Progenitor cell of endocrine pancreas (in vitro differentiated cells): ENCODE measurements at regions not wholly inside any gene's neighbourhood (a gene's known extent, or its start where the extent isn't known, plus 50 kb on each side); places are given as distances from the start of the nearest gene placed in this dataset.
"Not testable (repeated sequence)": the region's sequence is repeated elsewhere in the genome, so short reads cannot be mapped to it uniquely, and the experiment has no call there.

Experiments used
- DNase-seq: peaks from one replicate; pipeline ENCODE4 v3.0.0; 2021; ENCODE audit warnings: low spot score; ENCODE audit not compliant: unreplicated experiment
- H3K27ac Mint-ChIP-seq: 2 replicates; pipeline ENCODE4 v1.8.0; 2021; ENCODE audit warnings: mild to moderate bottlenecking, moderate library complexity, mixed read lengths
- H3K27me3 Mint-ChIP-seq: 2 replicates; pipeline ENCODE4 v1.8.0; 2021; ENCODE audit warnings: mixed read lengths
- H3K36me3 Mint-ChIP-seq: 2 replicates; pipeline ENCODE4 v1.8.0; 2022; ENCODE audit warnings: mixed read lengths; ENCODE audit not compliant: insufficient read depth
- H3K4me1 Mint-ChIP-seq: 2 replicates; pipeline ENCODE4 v1.8.0; 2021; ENCODE audit warnings: low read depth, mixed read lengths
- H3K4me3 Mint-ChIP-seq: 2 replicates; pipeline ENCODE4 v1.8.0; 2021; ENCODE audit warnings: low read depth, mild to moderate bottlenecking, moderate library complexity, mixed read lengths
- H3K9me3 Mint-ChIP-seq: 2 replicates; pipeline ENCODE4 v1.8.0; 2021; ENCODE audit warnings: low read depth, mixed read lengths
- TF ChIP-seq, protein P1 (sequence below): fragments of 200-600 bp; sonication (generic); IDR thresholded peaks from one replicate; pipeline ENCODE4 v1.5.0; 2021; ENCODE audit warnings: antibody characterized with exemption, mild to moderate bottlenecking; ENCODE audit not compliant: unreplicated experiment

DNA sequence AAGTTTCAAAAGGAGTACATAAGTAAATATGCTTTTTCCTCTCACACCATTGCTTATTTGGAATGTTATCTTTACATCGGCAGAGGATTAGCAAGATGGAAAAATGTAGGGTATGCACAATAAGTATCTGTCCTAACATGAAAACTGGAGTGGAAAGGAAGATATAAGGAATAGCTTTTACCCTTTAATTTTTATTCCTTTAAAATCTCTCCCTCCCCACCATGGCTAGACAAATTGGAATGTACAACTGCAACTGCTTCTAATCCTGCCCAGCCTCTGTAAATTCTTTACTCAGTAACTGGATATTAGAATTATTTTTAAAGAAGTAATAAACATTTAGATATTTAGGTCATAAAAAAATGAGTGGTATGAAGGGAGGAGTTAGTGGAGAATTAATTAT is 171.5 kb downstream of the PCDH18 start:
- Mint-ChIP-seq H3K4me1 (no peaks in the 10 kb centered on the region), H3K27me3 (no peaks in the 10 kb centered on the region), H3K4me3 (no peak overlapping the region), H3K9me3 (peaks cover 5% of the 10 kb centered on the region), H3K36me3 (no peaks in the 10 kb centered on the region), H3K27ac (no peak overlapping the region)
- TF ChIP-seq, protein P1, sequence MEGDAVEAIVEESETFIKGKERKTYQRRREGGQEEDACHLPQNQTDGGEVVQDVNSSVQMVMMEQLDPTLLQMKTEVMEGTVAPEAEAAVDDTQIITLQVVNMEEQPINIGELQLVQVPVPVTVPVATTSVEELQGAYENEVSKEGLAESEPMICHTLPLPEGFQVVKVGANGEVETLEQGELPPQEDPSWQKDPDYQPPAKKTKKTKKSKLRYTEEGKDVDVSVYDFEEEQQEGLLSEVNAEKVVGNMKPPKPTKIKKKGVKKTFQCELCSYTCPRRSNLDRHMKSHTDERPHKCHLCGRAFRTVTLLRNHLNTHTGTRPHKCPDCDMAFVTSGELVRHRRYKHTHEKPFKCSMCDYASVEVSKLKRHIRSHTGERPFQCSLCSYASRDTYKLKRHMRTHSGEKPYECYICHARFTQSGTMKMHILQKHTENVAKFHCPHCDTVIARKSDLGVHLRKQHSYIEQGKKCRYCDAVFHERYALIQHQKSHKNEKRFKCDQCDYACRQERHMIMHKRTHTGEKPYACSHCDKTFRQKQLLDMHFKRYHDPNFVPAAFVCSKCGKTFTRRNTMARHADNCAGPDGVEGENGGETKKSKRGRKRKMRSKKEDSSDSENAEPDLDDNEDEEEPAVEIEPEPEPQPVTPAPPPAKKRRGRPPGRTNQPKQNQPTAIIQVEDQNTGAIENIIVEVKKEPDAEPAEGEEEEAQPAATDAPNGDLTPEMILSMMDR, result no peak
- DNase-seq, result no peak

DNA sequence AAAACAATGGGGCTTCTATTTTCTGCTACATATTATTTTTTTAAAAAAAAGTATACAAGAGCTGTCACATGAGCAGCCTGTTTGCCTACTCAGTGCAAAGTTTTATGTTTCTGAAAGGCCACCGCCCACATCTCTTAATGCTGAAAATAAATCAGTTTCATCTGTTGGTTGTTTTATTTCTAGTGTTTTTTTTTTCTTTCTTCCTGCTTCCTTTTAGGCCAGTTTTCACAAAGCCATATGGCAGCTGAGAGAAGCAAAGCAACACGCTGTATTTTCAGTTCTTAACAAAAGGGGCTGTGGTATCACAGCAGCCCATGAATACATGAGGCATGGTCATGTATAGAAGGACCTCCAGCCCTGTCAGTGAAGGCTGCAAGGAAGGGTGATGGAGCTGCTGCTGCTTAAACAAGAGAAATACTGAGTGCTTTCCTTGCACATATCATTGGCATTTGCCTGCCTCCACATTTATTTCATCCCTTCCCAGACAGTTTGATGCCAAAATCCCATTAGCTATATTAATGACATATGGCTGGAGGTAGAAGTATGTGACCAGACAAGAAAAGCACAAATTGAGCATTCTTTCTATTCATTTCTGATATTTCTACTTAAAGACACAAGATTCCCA is 172.5 kb downstream of the PCDH18 start:
- no peak overlapping the region for H3K4me3 Mint-ChIP-seq
- TF ChIP-seq, protein P1, result no peak
- H3K27ac Mint-ChIP-seq, result no peak overlapping the region
- no peaks in the 10 kb centered on the region for H3K4me1 Mint-ChIP-seq
- H3K36me3 Mint-ChIP-seq, result no peaks in the 10 kb centered on the region
- H3K9me3 Mint-ChIP-seq, result peaks cover 11% of the 10 kb centered on the region
- DNase-seq, result no peak
- H3K27me3 Mint-ChIP-seq, result no peaks in the 10 kb centered on the region

DNA sequence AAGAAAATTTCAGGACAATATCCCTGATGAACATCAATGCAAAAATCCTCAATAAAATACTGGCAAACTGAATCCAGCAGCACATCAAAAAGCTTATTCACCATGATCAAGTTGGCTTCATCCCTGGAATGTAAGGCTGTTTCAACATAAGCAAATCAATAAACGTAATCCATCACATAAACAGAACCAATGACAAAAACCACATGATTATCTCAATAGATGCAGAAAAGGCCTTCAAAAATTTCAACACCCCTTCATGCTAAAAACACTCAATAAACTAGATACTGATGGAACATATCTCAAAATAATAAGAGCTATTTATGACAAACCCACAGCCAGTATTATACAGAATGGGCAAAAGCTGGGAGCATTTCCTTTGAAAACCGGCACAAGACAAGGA is 177.7 kb downstream of the PCDH18 start:
- DNase-seq, H3K4me1 Mint-ChIP-seq, H3K27ac Mint-ChIP-seq, H3K36me3 Mint-ChIP-seq, H3K27me3 Mint-ChIP-seq, H3K4me3 Mint-ChIP-seq: not testable (repeated sequence)
- peaks cover 38% of the 10 kb centered on the region for H3K9me3 Mint-ChIP-seq

DNA sequence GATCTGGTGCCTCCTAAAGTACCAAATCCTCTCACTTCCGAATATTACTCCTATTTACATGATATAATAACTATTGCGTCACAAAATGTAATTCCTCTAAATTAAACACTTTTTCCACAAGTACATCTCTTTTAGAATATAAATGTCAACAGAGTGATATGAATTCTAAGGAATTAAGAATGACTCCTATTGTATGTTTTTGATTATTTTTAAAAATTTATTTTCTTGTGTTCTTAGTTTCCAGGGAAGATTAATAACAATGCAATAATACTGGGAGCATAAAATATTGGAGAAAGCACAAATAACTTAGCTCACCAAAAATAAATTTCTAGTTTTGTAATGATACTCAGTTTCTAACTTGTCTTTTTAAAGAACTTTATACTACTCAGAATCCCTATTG is 184.9 kb downstream of the PCDH18 start:
- H3K4me1 Mint-ChIP-seq, result no peaks in the 10 kb centered on the region
- H3K9me3 Mint-ChIP-seq, result peaks cover 9% of the 10 kb centered on the region
- TF ChIP-seq, protein P1, result no peak
- no peaks in the 10 kb centered on the region for H3K27me3 Mint-ChIP-seq
- H3K36me3 Mint-ChIP-seq, result peaks cover 1% of the 10 kb centered on the region
- no peak for DNase-seq
- H3K4me3 Mint-ChIP-seq, result no peak overlapping the region
- H3K27ac Mint-ChIP-seq, result no peak overlapping the region

DNA sequence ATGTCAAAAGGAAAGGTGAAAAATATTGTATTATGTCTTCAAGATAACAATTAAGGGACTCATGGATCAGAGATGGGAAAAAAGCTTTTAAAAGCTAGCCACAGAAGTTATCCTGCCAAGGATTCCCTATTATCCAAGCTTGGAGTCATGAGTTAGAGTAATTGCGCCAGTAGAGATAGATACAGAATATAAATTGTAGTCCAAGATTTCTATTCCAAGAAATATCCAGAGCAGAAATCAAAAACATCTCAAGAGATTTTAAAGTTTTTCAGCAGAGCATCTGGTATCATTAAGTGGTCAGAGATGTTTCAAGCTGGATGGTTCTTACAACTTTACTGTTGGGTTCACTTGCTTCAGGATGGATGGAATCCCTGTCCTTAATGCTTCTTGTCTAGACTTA is 186.7 kb downstream of the PCDH18 start:
- no peak for DNase-seq
- Mint-ChIP-seq H3K9me3 (no peaks in the 10 kb centered on the region), H3K27me3 (no peaks in the 10 kb centered on the region), H3K27ac (no peak overlapping the region), H3K4me1 (no peaks in the 10 kb centered on the region), H3K4me3 (no peak overlapping the region), H3K36me3 (no peaks in the 10 kb centered on the region)
- TF ChIP-seq, protein P1, result no peak

DNA sequence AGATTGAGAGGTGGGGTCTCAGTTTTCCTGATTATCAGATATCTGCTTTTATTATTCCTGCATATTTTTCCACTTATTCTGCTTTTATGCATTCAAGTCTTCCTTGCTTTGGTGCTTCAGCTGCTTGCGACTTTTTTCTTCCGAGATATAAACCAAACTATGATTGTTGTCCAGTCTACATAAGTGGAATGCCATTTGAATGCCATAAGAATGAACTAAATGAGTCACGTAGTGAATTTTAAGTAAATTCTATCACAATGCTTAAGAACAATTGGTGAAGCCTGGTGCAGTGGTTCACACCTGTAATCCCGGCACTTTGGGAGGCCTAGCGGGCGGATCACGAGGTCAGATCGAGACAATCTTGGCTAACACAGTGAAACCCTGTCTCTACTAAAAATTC is 189.1 kb downstream of the PCDH18 start:
- no peak overlapping the region for H3K4me3 Mint-ChIP-seq
- H3K27ac Mint-ChIP-seq, result no peak overlapping the region
- H3K27me3 Mint-ChIP-seq, result no peaks in the 10 kb centered on the region
- H3K36me3 Mint-ChIP-seq, result no peaks in the 10 kb centered on the region
- H3K4me1 Mint-ChIP-seq, result no peaks in the 10 kb centered on the region
- H3K9me3 Mint-ChIP-seq, result no peaks in the 10 kb centered on the region
- DNase-seq, result no peak
- TF ChIP-seq, protein P1, result no peak
